A549 (cell line): ENCODE measurements at regions not wholly inside any gene's neighbourhood (a gene's known extent, or its start where the extent isn't known, plus 50 kb on each side); places are given as distances from the start of the nearest gene placed in this dataset.

Experiments
- BHLHE40 ChIP-seq: IDR thresholded peaks from 2 replicates; pipeline ENCODE4 v1.6.1; 2012; ENCODE audit warnings: low read depth, low read length, inconsistent platforms
- CEBPB ChIP-seq, 2 experiments: fragments of >200 bp in 1 of 2; sonication (Bioruptor Twin) in 1 of 2; formaldehyde crosslinking in 1 of 2; IDR thresholded peaks; 2 replicates each; pipeline ENCODE4 v1.6.1; 2012 to 2016
- CTCF ChIP-seq: fragments of >200 bp; sonication (Bioruptor Twin); formaldehyde crosslinking; IDR thresholded peaks from 3 replicates; pipeline ENCODE4 v1.5.1; 2016
- EHMT2 ChIP-seq: fragments of 200-600 bp; sonication (generic); IDR thresholded peaks from 2 replicates; pipeline ENCODE4 v1.6.1; 2016; ENCODE audit warnings: antibody characterized with exemption, low read depth, mild to moderate bottlenecking, moderate library complexity
- KDM5A ChIP-seq: fragments of 200-600 bp; sonication (generic); IDR thresholded peaks from 2 replicates; pipeline ENCODE4 v1.6.1; 2016; ENCODE audit warnings: antibody characterized with exemption, mild to moderate bottlenecking
- MAZ ChIP-seq: fragments of 150-350 bp; IDR thresholded peaks from 2 replicates; pipeline ENCODE4 v1.6.1; 2014; ENCODE audit warnings: antibody characterized with exemption, low read depth, low read length, borderline replicate concordance
- MYC ChIP-seq: IDR thresholded peaks from 2 replicates; pipeline ENCODE4 v1.6.1; 2012; ENCODE audit warnings: mild to moderate bottlenecking, inconsistent platforms, low read length, improper control_type of control experiment, borderline replicate concordance
- NPAS2 ChIP-seq: fragments of 250-450 bp; sonication (Bioruptor Pico); IDR thresholded peaks from 2 replicates; pipeline ENCODE4 v1.8.0; 2022; ENCODE audit warnings: mild to moderate bottlenecking, moderate library complexity, borderline replicate concordance
- PHF8 ChIP-seq: fragments of 200-600 bp; sonication (generic); IDR thresholded peaks from 2 replicates; pipeline ENCODE4 v1.6.1; 2016; ENCODE audit warnings: low read depth, mild to moderate bottlenecking, antibody characterized with exemption, moderate library complexity, borderline replicate concordance
- POLR2A ChIP-seq: IDR thresholded peaks from 2 replicates; pipeline ENCODE4 v1.6.1; 2012; ENCODE audit warnings: mild to moderate bottlenecking, low read length
- RNF2 ChIP-seq: fragments of 200-600 bp; sonication (generic); IDR thresholded peaks from 2 replicates; pipeline ENCODE4 v1.6.1; 2016; ENCODE audit warnings: low read depth, mild to moderate bottlenecking, antibody characterized with exemption, moderate library complexity, borderline replicate concordance
- ZFP36 ChIP-seq: fragments of 450-650 bp; IDR thresholded peaks from 2 replicates; pipeline ENCODE4 v1.6.1; 2014; ENCODE audit warnings: borderline replicate concordance; ENCODE audit not compliant: partially characterized antibody
- TF ChIP-seq, protein P1 (sequence below): IDR thresholded peaks from 2 replicates; pipeline ENCODE4 v1.6.1; 2012

- TF ChIP-seq POLR2A (no peak), CTCF (no peak), CEBPB (IDR thresholded peaks at IDR 0.05) (no peak), BHLHE40 (no peak), KDM5A (no peak), MAZ (no peak), MYC (no peak), EHMT2 (no peak), NPAS2 (CRISPR knock-in tag) (no peak), PHF8 (no peak), ZFP36 (no peak), RNF2 (no peak)
- TF ChIP-seq, protein P1, sequence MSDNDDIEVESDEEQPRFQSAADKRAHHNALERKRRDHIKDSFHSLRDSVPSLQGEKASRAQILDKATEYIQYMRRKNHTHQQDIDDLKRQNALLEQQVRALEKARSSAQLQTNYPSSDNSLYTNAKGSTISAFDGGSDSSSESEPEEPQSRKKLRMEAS: no peak
Measured at GRCh38 chr20:1844325-1845162, 50.7 kb upstream of the SIRPA start.
